Left ventricle myocardium inferior (tissue), 1 donor: ENCODE measurements at regions not wholly inside any gene's neighbourhood (a gene's known extent, or its start where the extent isn't known, plus 50 kb on each side); places are given as distances from the start of the nearest gene placed in this dataset.

Source experiments
- DNase-seq: peaks from one replicate; pipeline ENCODE4 v3.0.0-alpha.2; 2020
- H3K27ac ChIP-seq: fragments of 200-600 bp; replicated peaks from 2 replicates; pipeline ENCODE4 v1.8.0; 2021
- H3K27me3 ChIP-seq: fragments of 200-600 bp; 2 replicates; pipeline ENCODE4 v1.8.0; 2021; ENCODE audit warnings: low read depth
- H3K36me3 ChIP-seq: fragments of 200-600 bp; 2 replicates; pipeline ENCODE4 v1.8.0; 2021
- H3K4me1 ChIP-seq: fragments of 200-600 bp; 2 replicates; pipeline ENCODE4 v1.8.0; 2021
- H3K4me3 ChIP-seq: fragments of 200-600 bp; 2 replicates; pipeline ENCODE4 v1.8.0; 2021; ENCODE audit warnings: mild to moderate bottlenecking, moderate library complexity
- H3K9me3 ChIP-seq: fragments of 200-600 bp; replicated peaks from 2 replicates; pipeline ENCODE4 v1.8.0; 2021
- CTCF ChIP-seq: fragments of 200-600 bp; IDR thresholded peaks from 2 replicates; pipeline ENCODE4 v1.8.0; 2021; ENCODE audit warnings: antibody characterized with exemption, mild to moderate bottlenecking, borderline replicate concordance
- intact Hi-C: fragments of 100-400 bp; cut with micrococcal nuclease; formaldehyde crosslinking; loops from one replicate; pipeline ENCODE4 v1.11.0; 2022
- donor health status: DM: no; HTN: yes; CAD: no; lungs with severe emphysema.

- Histone ChIP-seq H3K27me3 (peaks cover 53% of the 10 kb centered on the region), H3K9me3 (no peaks in the 10 kb centered on the region), H3K4me3 (no peak overlapping the region), H3K4me1 (no peaks in the 10 kb centered on the region), H3K27ac (no peak overlapping the region), H3K36me3 (no peaks in the 10 kb centered on the region)
- no peak for TF ChIP-seq CTCF
- intact Hi-C loops = no loop called here
- no peak for DNase-seq
Observed at GRCh38 chr11:32316232-32316631, 119.1 kb downstream of the WT1 start.

GRCh38 chr11:32316858-32317642 is 118.3 kb downstream of the WT1 start:
- Histone ChIP-seq H3K27me3 (peaks cover 53% of the 10 kb centered on the region), H3K27ac (no peak overlapping the region), H3K36me3 (no peaks in the 10 kb centered on the region), H3K4me3 (no peak overlapping the region), H3K4me1 (no peaks in the 10 kb centered on the region), H3K9me3 (no peaks in the 10 kb centered on the region)
- TF ChIP-seq CTCF = no peak
- DNase-seq = no peak
- intact Hi-C loops = no loop called here

GRCh38 chr11:32317643-32318042 is 117.7 kb downstream of the WT1 start:
- intact Hi-C loops = no loop called here
- Histone ChIP-seq H3K4me3 (no peak overlapping the region), H3K4me1 (no peaks in the 10 kb centered on the region), H3K27ac (no peak overlapping the region), H3K9me3 (no peaks in the 10 kb centered on the region), H3K27me3 (peaks cover 58% of the 10 kb centered on the region), H3K36me3 (no peaks in the 10 kb centered on the region)
- no peak for TF ChIP-seq CTCF
- no peak for DNase-seq

- no peak for DNase-seq
- intact Hi-C loops = no loop called here
- Histone ChIP-seq H3K36me3 (no peaks in the 10 kb centered on the region), H3K27me3 (peaks cover 66% of the 10 kb centered on the region), H3K4me1 (no peaks in the 10 kb centered on the region), H3K4me3 (no peak overlapping the region), H3K9me3 (no peaks in the 10 kb centered on the region), H3K27ac (no peak overlapping the region)
- TF ChIP-seq CTCF = no peak
Observed at GRCh38 chr11:32318071-32319055, 117.0 kb downstream of the WT1 start.

- intact Hi-C loops = loop anchor here (5.0 kb wide), 1 partner anchor 49 kb away; no protein-coding TSS in a partner anchor
- no peak for TF ChIP-seq CTCF
- Histone ChIP-seq H3K27ac (no peak overlapping the region), H3K9me3 (no peaks in the 10 kb centered on the region), H3K4me1 (no peaks in the 10 kb centered on the region), H3K36me3 (no peaks in the 10 kb centered on the region), H3K4me3 (no peak overlapping the region), H3K27me3 (peaks cover 55% of the 10 kb centered on the region)
- DNase-seq = no peak
Observed at GRCh38 chr11:32323814-32324130, 111.6 kb downstream of the WT1 start.
